ENCODE measurements at regions not wholly inside any gene's neighbourhood (a gene's known extent, or its start where the extent isn't known, plus 50 kb on each side); places are given as distances from the start of the nearest gene placed in this dataset.
"Not testable (repeated sequence)": the region's sequence is repeated elsewhere in the genome, so short reads cannot be mapped to it uniquely, and the experiment has no call there.

GRCh38 chr12:84382486-84382885, 530.1 kb downstream of the SLC6A15 start:
- POLR2A ChIA-PET; H3K4me1 ChIP-seq; H3K4me3 ChIP-seq; H3K9me3 ChIP-seq; FAIRE-seq; ATAC-seq; H3K27ac ChIP-seq; DNase-seq (ENCODE audit: low read depth in 1 of 2, low spot score in 1 of 2); H3K4me2 ChIP-seq; TF ChIP-seq FOSL2 (IDR thresholded peaks at IDR 0.05): not testable (repeated sequence)
- TF ChIP-seq FOSL2 (CRISPR knock-in tag; IDR thresholded peaks at IDR 0.05) = peak; percentile 11; the same call in 1 of the 2 replicates
- CTCF ChIA-PET = interaction anchor here (0.7 kb wide), 1 partner anchor 56 kb away, joined by 3 read pairs; no protein-coding TSS in a partner anchor
- WGBS (ENCODE audit: missing lambda C conversion rate) = 8% methylated on average over 1 of the region's 1 CpG

- no peak for DNase-seq (ENCODE audit: low read depth in 1 of 2, low spot score in 1 of 2)
- Histone ChIP-seq H3K27ac (no peak overlapping the region), H3K4me1 (no peaks in the 10 kb centered on the region), H3K9me3 (no peaks in the 10 kb centered on the region), H3K4me3 (no peak overlapping the region), H3K4me2 (no peak overlapping the region)
- ChIA-PET POLR2A (no interaction called here), CTCF (no interaction called here)
- no peak for ATAC-seq
- WGBS (ENCODE audit: missing lambda C conversion rate) = 5% methylated on average over 1 of the region's 1 CpG
- TF ChIP-seq HES2 (IDR thresholded peaks at IDR 0.05) (no peak), RAD21 (conservative IDR thresholded peaks at IDR 0.05 in 1 of 2, IDR thresholded peaks at IDR 0.05 in 1 of 2) (no peak), EHF (CRISPR knock-in tag; IDR thresholded peaks at IDR 0.05) (no peak), RFX5 (IDR thresholded peaks at IDR 0.05) (no peak), JUN (IDR thresholded peaks at IDR 0.05) (no peak), SMC3 (IDR thresholded peaks at IDR 0.05) (no peak), HOXA7 (CRISPR knock-in tag; IDR thresholded peaks at IDR 0.05) (no peak), POLR2A (IDR thresholded peaks at IDR 0.05; ENCODE audit: low read length) (no peak), CBX8 (IDR thresholded peaks at IDR 0.05) (no peak), HMGXB4 (CRISPR knock-in tag; IDR thresholded peaks at IDR 0.05; ENCODE audit: borderline replicate concordance) (no peak), CTCF (IDR thresholded peaks at IDR 0.05) (no peak)
- FAIRE-seq = peak; percentile 18
These were observed 536.3 kb downstream of the SLC6A15 start for GRCh38 chr12:84376320-84376719.

- TF ChIP-seq PHF8 (IDR thresholded peaks at IDR 0.05; ENCODE audit: borderline replicate concordance, low read depth) (no peak), NPAS2 (CRISPR knock-in tag; IDR thresholded peaks at IDR 0.05; ENCODE audit: borderline replicate concordance) (no peak), SREBF2 (IDR thresholded peaks at IDR 0.05) (no peak), CBX2 (IDR thresholded peaks at IDR 0.05; ENCODE audit: borderline replicate concordance, low read depth) (no peak), ELK1 (IDR thresholded peaks at IDR 0.05; ENCODE audit: low read depth, low read length) (no peak), ZC3H11A (IDR thresholded peaks at IDR 0.05) (no peak), FOSB (CRISPR knock-in tag; IDR thresholded peaks at IDR 0.05) (no peak), RARB (CRISPR knock-in tag; IDR thresholded peaks at IDR 0.05) (no peak), ATOH8 (CRISPR knock-in tag; IDR thresholded peaks at IDR 0.05; ENCODE audit: low read depth) (no peak), MAZ (IDR thresholded peaks at IDR 0.05; ENCODE audit: borderline replicate concordance, low read depth, low read length) (no peak), TFCP2L1 (CRISPR knock-in tag; IDR thresholded peaks at IDR 0.05) (no peak), CEBPB (IDR thresholded peaks at IDR 0.05) (no peak), CHD4 (IDR thresholded peaks at IDR 0.05; ENCODE audit: borderline replicate concordance) (no peak), FOSL2 (IDR thresholded peaks at IDR 0.05) (no peak), FOSL2 (CRISPR knock-in tag; IDR thresholded peaks at IDR 0.05) (no peak), BCL3 (IDR thresholded peaks at IDR 0.05) (no peak)
- ChIA-PET CTCF (no interaction called here), POLR2A (no interaction called here)
- DNase-seq (ENCODE audit: low read depth in 1 of 2, low spot score in 1 of 2) = no peak
- 23% methylated on average over 1 of the region's 1 CpG for WGBS (ENCODE audit: missing lambda C conversion rate)
- FAIRE-seq = no peak
- Histone ChIP-seq H3K9me3 (no peaks in the 10 kb centered on the region), H3K4me2 (no peak overlapping the region), H3K4me1 (no peaks in the 10 kb centered on the region), H3K4me3 (no peak overlapping the region), H3K27ac (no peak overlapping the region)
- ATAC-seq = no peak
These were observed 537.0 kb downstream of the SLC6A15 start for GRCh38 chr12:84375449-84376170.

All from A549 (cell line).